HG03354 (cell line): ENCODE measurements at regions not wholly inside any gene's neighbourhood (a gene's known extent, or its start where the extent isn't known, plus 50 kb on each side); places are given as distances from the start of the nearest gene placed in this dataset.

Source experiments
- ATAC-seq: cut with Tn5 transposase; IDR thresholded peaks from one replicate; pipeline ENCODE4 v1.9.1; 2021; ENCODE audit warnings: mild to moderate bottlenecking; ENCODE audit not compliant: unreplicated experiment, poor library complexity, severe bottlenecking

GRCh38 chr2:41937921-41938708 lies 109.7 kb upstream of the PKDCC start:
- no peak for ATAC-seq

DNA sequence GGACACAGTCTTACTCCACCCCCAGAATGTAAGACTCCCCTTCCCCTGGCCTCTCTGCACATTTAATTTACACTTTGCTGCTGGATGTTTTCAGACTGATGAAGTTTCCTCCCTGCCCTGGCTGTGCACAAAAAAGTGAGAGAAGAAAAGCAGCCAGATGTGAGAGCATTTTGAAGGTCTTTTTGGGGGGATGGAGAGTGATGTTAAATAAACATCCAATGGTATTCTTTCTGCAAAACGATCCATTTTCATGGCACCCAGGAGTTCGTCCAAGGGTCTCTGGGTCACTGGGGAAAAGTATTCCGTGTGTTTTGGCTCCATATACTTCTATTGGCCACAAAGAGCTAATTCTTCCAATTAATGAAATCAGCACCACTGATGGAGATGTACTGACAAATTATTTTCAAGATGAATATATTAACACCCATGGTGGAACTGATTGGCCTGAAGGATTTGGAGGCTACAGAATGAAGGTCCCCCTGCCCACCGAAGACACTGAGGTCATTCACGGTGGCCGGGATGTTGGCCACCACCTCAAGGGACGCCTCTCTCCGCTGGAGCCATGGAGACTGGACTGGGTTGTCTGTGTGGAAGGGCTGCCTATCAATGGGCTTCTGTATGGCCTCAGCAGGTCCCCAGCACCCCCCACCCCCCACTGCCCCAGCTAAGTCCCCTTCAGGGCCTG lies 107.6 kb upstream of the PKDCC start:
- ATAC-seq = no peak

DNA sequence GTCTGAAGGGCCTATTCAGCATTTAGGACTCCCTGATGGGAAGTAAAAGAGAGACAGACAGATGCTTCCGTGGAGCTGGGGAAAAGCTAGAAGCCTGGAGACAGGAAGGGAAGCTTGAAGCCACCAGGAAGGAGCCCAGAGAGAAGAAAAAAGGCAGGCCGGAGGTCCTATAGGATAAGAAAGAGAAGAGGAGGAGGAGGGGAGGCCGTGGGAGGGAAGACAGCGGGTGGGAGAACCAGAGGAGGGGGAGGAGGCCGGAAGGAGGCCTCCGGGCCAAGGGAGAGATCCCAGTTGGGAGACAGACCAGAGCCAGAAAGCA lies 107.1 kb upstream of the PKDCC start:
- ATAC-seq = no peak

DNA sequence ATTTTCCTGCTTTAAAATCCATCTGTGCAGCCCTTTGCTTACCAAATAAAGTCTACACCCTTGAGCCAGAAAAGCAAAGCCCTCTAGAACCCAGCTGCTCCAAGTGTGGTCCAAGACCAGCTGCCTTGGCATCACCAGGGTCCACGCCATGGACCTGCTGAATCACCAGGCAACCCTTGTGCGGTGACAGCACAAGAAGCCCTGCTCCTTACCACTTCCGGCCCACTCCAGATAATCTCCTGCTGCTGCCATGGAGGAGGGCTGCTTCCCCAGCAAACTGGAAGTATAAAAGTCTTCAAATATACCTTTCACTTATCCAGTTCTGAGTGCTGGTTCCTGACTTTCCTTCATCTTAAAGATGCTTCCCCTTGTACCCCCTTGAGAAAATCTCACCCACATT lies 106.0 kb upstream of the PKDCC start:
- no peak for ATAC-seq

DNA sequence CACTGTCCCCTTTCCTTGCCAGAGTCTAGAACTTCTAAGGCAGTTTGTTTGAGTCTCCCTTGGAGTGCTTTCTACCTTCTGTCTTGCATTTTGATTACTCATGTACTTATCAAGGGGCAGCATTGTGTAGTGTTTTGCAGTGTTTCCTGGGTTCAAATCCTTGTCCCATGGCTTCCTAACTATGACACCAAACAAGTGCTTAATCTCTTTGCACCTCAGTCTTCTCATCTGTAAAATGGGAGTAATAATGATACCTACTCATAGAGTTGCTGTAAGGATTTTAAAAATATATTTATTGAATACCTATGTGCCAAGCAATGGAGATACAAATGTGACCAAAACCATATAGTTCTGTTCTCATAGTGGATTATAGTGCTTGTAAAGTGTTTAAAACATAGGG lies 105.5 kb upstream of the PKDCC start:
- no peak for ATAC-seq

DNA sequence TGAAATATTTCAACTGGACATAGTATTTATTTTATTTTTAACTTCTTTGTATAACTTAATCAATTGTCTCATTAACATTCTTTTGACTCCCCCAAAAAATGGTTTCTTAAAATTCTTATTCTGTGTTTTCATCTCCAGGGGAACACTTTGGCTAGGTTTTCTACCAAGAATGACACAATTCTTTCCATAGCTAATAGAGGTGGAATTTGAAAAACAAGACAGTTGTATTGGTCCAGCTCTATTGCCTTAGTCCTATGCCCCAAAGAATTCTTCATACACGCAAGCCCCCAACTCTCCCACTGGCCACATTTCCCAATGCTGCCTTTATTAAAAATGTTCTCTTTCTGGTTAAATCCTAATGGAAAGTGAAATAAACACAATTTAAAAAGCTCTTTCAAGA lies 104.7 kb upstream of the PKDCC start:
- ATAC-seq = no peak

DNA sequence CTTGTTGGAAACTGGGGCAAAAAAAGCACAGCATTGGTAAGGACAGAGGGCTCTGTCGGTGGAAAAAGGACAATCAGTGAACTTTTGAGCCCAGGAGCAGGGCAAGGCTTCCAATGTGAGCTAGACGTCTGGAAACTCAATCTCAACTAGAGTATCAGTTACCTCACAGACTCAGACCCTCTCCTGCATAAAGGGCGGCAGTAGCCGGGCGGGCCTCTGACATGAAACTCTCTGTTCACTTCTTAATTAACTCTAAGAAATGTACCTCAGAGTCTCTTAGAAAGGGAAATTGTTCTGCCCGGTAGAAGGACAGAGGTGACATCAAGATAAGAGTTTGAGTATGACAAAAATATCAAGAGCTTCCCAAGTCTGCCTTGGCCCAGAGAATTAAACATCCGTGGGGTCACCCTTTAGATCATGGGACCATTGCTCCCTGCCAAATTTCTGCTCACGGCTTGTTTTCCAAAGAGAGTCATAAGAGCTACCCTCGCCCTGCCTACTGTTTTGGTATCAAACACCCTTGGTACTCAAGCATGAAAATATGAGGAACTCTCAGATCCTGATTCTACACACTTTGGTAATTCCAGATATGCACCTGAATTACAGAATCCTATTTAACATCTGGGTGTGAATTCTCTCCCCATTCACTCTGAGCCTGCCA lies 103.5 kb upstream of the PKDCC start:
- ATAC-seq = no peak

DNA sequence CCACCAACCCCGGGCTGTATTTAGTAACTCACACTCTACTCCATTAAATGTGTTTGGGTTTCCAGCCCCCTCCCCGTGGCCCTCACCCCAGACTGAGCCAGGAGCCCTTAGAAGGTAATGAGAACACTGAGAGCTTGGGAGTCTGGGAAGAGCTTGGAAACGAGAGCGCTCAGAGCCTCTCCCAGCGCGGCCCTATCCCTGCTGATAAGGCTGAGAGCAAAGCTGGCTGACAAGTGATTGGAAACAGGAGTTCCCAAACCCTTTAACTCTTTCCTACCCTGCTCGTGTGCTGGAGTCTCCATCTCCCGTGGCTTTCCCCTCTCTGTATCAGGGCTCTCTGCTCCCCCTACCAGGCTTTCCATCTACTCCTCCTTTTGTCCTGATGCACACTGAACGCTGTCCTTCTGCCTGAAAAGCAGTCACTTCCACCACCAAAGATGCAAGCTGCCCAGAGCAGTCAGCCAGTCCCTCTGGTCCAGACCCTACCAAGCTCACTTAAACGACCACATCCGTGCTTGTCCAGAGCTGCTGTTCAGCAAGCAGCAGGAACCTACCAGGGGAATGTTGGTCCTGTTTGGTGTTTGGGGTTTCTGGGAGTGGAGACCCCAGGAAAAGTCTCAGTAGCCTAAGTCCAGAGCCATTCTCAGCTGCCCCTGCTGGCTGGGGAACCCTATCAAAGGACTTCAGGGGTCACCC lies 100.0 kb upstream of the PKDCC start:
- ATAC-seq = no peak

DNA sequence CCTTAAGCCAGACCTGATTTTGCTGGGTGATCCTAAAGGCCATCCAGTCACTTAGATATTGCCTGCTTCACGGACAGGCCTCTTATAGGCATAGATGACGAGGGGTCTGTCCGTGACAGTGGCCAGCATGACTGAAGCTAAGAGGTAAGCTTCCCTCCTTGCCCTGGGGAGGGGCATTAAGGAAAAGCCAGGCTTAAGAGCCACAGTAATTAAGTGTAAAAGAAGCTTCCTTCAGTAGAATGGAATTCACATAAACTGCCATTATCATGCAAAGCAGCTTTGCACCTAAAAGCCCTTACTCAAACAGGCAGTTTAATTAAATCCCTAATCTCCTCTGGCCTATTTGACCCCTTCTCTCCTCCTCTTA lies 99.4 kb upstream of the PKDCC start:
- ATAC-seq = no peak

DNA sequence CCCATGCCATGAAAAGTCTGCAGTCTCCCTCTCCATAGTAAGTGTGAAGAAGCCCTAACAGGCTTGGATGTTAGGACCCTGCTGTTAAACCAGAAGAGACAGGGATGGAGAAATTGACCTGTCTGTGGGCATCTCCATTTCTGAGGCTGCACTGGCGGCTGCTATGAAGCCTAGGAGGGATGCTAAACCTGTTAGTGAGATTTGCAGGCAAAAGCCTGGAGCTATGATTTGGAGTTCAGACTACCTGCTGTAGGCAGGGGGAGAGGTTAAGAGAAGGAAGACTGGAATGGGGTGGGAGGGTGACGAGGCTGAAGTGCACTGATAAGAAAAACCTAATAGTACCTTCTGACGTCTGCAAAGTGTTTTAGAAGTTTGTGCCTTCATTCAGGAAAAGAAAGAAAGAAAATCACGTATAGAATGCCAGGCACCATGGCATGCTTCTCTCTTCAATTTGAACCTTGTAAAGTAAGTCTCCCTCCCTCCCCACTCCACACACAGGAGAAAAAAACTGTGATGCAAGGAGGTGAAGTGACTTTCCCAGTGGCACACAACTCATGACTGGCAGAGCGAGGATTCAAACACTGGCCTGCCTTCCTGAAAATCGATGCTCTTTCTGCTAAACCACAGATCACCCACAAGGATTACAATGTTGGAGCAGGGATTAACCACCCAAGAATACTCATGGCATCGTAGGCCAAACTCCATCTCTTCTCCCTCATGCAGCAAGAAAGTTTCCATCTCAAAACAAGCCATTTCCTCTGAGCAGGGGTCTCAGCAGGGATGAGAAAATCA lies 98.5 kb upstream of the PKDCC start:
- ATAC-seq = no peak

GRCh38 chr2:41949883-41950665 lies 97.7 kb upstream of the PKDCC start:
- no peak for ATAC-seq

DNA sequence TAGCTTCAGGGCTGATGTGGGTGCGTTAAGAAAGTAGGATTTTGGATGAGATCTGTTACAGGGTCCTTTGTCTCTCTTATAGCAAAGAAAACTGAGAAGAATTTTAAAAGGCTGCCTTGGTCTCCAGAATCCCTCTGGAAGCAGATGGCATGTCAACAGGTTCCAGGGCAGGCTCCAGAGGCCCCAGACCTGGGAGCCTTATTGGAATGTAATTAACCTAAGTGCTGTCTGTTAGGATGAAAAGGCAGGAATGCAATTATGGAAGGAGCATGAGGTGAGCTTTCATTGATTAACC lies 97.2 kb upstream of the PKDCC start:
- no peak for ATAC-seq

GRCh38 chr2:41954304-41955291 lies 93.2 kb upstream of the PKDCC start:
- ATAC-seq = no peak

DNA sequence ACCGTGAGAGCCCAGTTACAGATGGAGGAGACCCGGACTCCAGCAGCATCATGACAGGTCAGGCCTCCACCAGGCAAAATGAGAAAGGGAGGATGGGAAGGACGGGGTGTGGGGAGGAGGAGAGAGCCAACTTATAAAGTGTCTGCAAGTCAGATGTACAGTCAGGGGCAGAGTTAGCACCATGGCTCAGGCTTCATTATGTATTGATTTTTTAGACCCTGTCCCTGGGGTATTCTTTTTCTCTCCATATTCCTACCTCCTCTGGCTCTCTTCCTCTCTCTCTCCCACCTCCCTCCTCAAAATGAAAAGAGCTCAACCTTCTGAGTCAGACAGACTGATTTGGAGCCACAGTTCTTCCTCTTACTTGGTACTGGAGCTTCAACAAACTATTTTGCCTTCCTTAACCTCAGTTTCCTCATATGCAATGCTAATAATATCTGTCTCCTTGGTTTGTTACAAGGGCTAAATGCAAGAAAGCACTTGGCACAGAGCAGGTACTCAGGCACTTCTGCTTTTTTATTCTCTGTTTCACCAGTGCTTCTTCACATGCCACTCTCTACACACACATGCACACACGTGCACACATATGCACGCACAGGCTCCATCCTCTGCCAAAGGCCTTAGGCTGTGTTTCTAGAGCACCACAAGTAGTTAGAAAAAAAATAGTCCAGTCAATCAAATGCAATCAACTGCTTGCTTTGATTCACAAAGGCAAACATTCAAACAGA lies 92.3 kb upstream of the PKDCC start:
- peak; percentile 47 for ATAC-seq

- ATAC-seq = no peak
Observed at GRCh38 chr2:41957431-41957830, 90.4 kb upstream of the PKDCC start.

DNA sequence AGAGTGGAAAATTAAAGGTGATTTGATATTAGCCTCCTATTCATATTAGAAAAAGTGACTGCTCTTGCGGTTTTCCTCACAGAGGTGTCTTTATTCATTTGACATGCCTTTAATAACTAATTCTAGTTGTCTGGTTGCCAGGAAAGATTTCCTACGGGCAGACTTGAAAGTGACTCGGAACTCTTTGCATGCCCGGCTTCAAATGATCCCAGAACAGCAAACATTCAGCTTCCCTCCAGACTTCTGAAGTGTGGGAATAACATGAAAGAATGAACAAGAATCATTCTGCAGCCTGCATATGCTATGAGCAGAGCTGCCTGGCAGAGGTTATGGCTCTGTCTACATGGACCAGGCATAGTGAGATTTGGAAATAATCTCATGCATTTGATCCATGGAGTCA lies 89.6 kb upstream of the PKDCC start:
- ATAC-seq = no peak

- ATAC-seq = no peak
Observed at GRCh38 chr2:41958775-41959174, 89.0 kb upstream of the PKDCC start.

DNA sequence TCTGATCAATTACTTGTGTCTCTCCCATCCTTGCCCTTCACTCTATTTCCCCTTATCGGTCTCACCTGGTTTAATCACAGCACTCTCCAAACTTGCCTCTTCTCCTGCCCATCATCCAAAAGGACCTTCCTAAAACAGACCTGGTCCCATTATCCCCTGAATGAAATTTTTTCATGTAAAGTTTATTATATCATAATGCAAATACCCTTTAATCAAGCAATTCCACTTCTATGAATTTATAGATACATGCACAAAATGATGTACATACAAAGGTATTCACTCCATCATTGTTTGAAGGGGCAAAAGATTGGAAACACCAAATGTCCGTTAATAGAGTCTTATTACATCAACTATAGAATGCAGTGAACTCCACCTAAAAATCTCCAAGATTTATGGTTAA lies 88.1 kb upstream of the PKDCC start:
- no peak for ATAC-seq
